Ovary (tissue), 7 donors: ENCODE measurements at regions not wholly inside any gene's neighbourhood (a gene's known extent, or its start where the extent isn't known, plus 50 kb on each side); places are given as distances from the start of the nearest gene placed in this dataset.
"Not testable (repeated sequence)": the region's sequence is repeated elsewhere in the genome, so short reads cannot be mapped to it uniquely, and the experiment has no call there.

ENCODE experiments used
- DNase-seq, 5 donors: peaks; one replicate each; pipeline ENCODE4 v3.0.0-alpha.2; 2019 to 2020
- H3K27ac ChIP-seq, 2 donors: fragments of 200-600 bp; one replicate each; pipeline versions ENCODE4 v1.5.1 to v1.8.0; 2019 to 2022
- H3K27me3 ChIP-seq: fragments of 200-600 bp; one replicate; pipeline ENCODE4 v1.8.0; 2022
- H3K36me3 ChIP-seq: fragments of 200-600 bp; sonication (generic); one replicate; pipeline ENCODE4 v1.5.1; 2019
- H3K4me1 ChIP-seq: one replicate; pipeline ENCODE4 v1.8.1; 2013; ENCODE audit warnings: mild to moderate bottlenecking, moderate library complexity; ENCODE audit not compliant: insufficient read depth
- H3K4me3 ChIP-seq: fragments of 200-600 bp; sonication (generic); one replicate; pipeline ENCODE4 v1.5.1; 2017
- H3K9me3 ChIP-seq, 2 donors: fragments of 200-600 bp in 1 of 2; sonication (generic) in 1 of 2; one replicate each; pipeline versions ENCODE4 v1.5.1 to v1.8.1; 2013 to 2019; ENCODE audit warnings: mild to moderate bottlenecking in 1 of 2, moderate library complexity in 1 of 2
- CTCF ChIP-seq, 3 donors: fragments of 450-650 bp in 2 of 3; fragments of 200-600 bp in 1 of 3; IDR thresholded peaks; one replicate each; pipeline versions ENCODE4 v1.5.1 to v1.8.0; 2016 to 2022; ENCODE audit warnings: antibody characterized with exemption in 3 of 3, mild to moderate bottlenecking in 1 of 3
- EP300 ChIP-seq: sonication (generic); formaldehyde crosslinking; IDR thresholded peaks from one replicate; pipeline ENCODE4 v1.6.1; 2017; ENCODE audit warnings: antibody characterized with exemption
- POLR2A ChIP-seq: fragments of 450-650 bp; IDR thresholded peaks from one replicate; pipeline ENCODE4 v1.6.1; 2017; ENCODE audit warnings: antibody characterized with exemption, mild to moderate bottlenecking, moderate library complexity
- WGBS, 3 donors: extraction: QIAGEN DNeasy Blood & Tissue Kit in 1 of 3; methylation state at CpG; one replicate each; pipeline versions ENCODE4 v1.1.5 to v1.1.7; 2013 to 2017; 5-methylcytosine and 5-hydroxymethylcytosine counted together
- intact Hi-C, 4 donors: fragments of 100-400 bp; cut with DNase I; formaldehyde crosslinking; loops; one replicate each; pipeline versions ENCODE4 v1.11.0 to v1.15.1; 2022 to 2023
- donor health status: DM: no; HTN: no; CAD: no; lungs with moderate emphysema.
- donor health status: DM: no; HTN: no; CAD: no.
- donor health status: Bipolar disorder and iron deficiency.
- donor health status: DM: no; HTN: no; CAD: no.
- donor health status: DM: yes; HTN: yes; CAD: no.

- no peak overlapping the region for H3K4me3 ChIP-seq
- no peak overlapping the region for H3K27ac ChIP-seq
- H3K4me1 ChIP-seq = no peaks in the 10 kb centered on the region
- H3K9me3 ChIP-seq = no peaks in the 10 kb centered on the region
- no peak for TF ChIP-seq POLR2A
- TF ChIP-seq CTCF (IDR thresholded peaks at IDR 0.05) = no peak
- TF ChIP-seq EP300 = no peak
- intact Hi-C loops = no loop called here
- H3K36me3 ChIP-seq = no peaks in the 10 kb centered on the region
- no peaks in the 10 kb centered on the region for H3K27me3 ChIP-seq
- DNase-seq = no peak
- WGBS, 3 donors = 79 to 85% (median 83%) methylated on average over 9 of the region's 9 CpGs
These were observed 88.1 kb upstream of the STOX2 start for GRCh38 chr4:183816882-183817509.

- intact Hi-C loops, H3K4me3 ChIP-seq, H3K9me3 ChIP-seq, H3K27ac ChIP-seq, DNase-seq, H3K36me3 ChIP-seq, H3K27me3 ChIP-seq, H3K4me1 ChIP-seq: not testable (repeated sequence)
- WGBS, 3 donors = 93 to 97% (median 95%) methylated on average over 30 of the region's 30 CpGs
These were observed 86.5 kb upstream of the STOX2 start for GRCh38 chr4:183818591-183818990.

- Histone ChIP-seq H3K27me3 (no peaks in the 10 kb centered on the region), H3K36me3 (no peaks in the 10 kb centered on the region), H3K4me3 (no peak overlapping the region), H3K9me3 (no peaks in the 10 kb centered on the region), H3K27ac (no peak overlapping the region), H3K4me1 (no peaks in the 10 kb centered on the region)
- TF ChIP-seq CTCF (IDR thresholded peaks at IDR 0.05) (no peak), EP300 (no peak), POLR2A (no peak)
- intact Hi-C loops = no loop called here
- DNase-seq = no peak
- WGBS, 3 donors = 72 to 74% (median 73%) methylated on average over 10 of the region's 10 CpGs
These were observed 83.8 kb upstream of the STOX2 start for GRCh38 chr4:183821076-183821853.

GRCh38 chr4:183823434-183823833 is 81.7 kb upstream of the STOX2 start:
- Histone ChIP-seq H3K36me3 (no peaks in the 10 kb centered on the region), H3K27me3 (no peaks in the 10 kb centered on the region), H3K4me1 (peaks cover 1% of the 10 kb centered on the region), H3K27ac (no peak overlapping the region), H3K9me3 (no peaks in the 10 kb centered on the region), H3K4me3 (no peak overlapping the region)
- WGBS, 3 donors = 52 to 85% (median 76%) methylated on average over 7 of the region's 7 CpGs
- TF ChIP-seq EP300 (no peak), POLR2A (no peak), CTCF (IDR thresholded peaks at IDR 0.05) (no peak)
- intact Hi-C loops = no loop called here
- DNase-seq = no peak

- TF ChIP-seq EP300 (no peak), POLR2A (no peak), CTCF (IDR thresholded peaks at IDR 0.05) (no peak)
- no peaks in the 10 kb centered on the region for H3K9me3 ChIP-seq
- no peak overlapping the region for H3K4me3 ChIP-seq
- no peak for DNase-seq
- H3K4me1 ChIP-seq = peaks cover 4% of the 10 kb centered on the region
- no peaks in the 10 kb centered on the region for H3K36me3 ChIP-seq
- intact Hi-C loops = no loop called here
- 91 to 97% (median 96%) methylated on average over 18 of the region's 18 CpGs for WGBS, 3 donors
- no peak overlapping the region for H3K27ac ChIP-seq
- H3K27me3 ChIP-seq = no peaks in the 10 kb centered on the region
These were observed 79.8 kb upstream of the STOX2 start for GRCh38 chr4:183825346-183825745.
